ENCODE measurements at regions not wholly inside any gene's neighbourhood (a gene's known extent, or its start where the extent isn't known, plus 50 kb on each side); places are given as distances from the start of the nearest gene placed in this dataset.

GRCh38 chr11:45470151-45470793 lies 184.1 kb upstream of the SYT13 start:
- no peak for DNase-seq

GRCh38 chr11:45468267-45468856 lies 182.2 kb upstream of the SYT13 start:
- DNase-seq = no peak

GRCh38 chr11:45463541-45463940 lies 177.4 kb upstream of the SYT13 start:
- DNase-seq = no peak

- no peak for DNase-seq
Observed at GRCh38 chr11:45461514-45461913, 175.4 kb upstream of the SYT13 start.

GRCh38 chr11:45459491-45459890 lies 173.3 kb upstream of the SYT13 start:
- no peak for DNase-seq

- no peak for DNase-seq
Observed at GRCh38 chr11:45458269-45458668, 172.1 kb upstream of the SYT13 start.

GRCh38 chr11:45457649-45458048 lies 171.5 kb upstream of the SYT13 start:
- no peak for DNase-seq

GRCh38 chr11:45456686-45457085 lies 170.5 kb upstream of the SYT13 start:
- no peak for DNase-seq

GRCh38 chr11:45455536-45455935 lies 169.4 kb upstream of the SYT13 start:
- no peak for DNase-seq

GRCh38 chr11:45454917-45455401 lies 168.8 kb upstream of the SYT13 start:
- no peak for DNase-seq

GRCh38 chr11:45453721-45454120 lies 167.6 kb upstream of the SYT13 start:
- no peak for DNase-seq

GRCh38 chr11:45451766-45452440 lies 165.8 kb upstream of the SYT13 start:
- no peak for DNase-seq

GRCh38 chr11:45450189-45450588 lies 164.0 kb upstream of the SYT13 start:
- no peak for DNase-seq

- DNase-seq = no peak
Observed at GRCh38 chr11:45449036-45449601, 163.0 kb upstream of the SYT13 start.

- no peak for DNase-seq
Observed at GRCh38 chr11:45448561-45448960, 162.4 kb upstream of the SYT13 start.

- no peak for DNase-seq
Observed at GRCh38 chr11:45446998-45447397, 160.9 kb upstream of the SYT13 start.

GRCh38 chr11:45446434-45446833 lies 160.3 kb upstream of the SYT13 start:
- DNase-seq = no peak

GRCh38 chr11:45444796-45445195 lies 158.7 kb upstream of the SYT13 start:
- no peak for DNase-seq

- DNase-seq = no peak
Observed at GRCh38 chr11:45440111-45440510, 154.0 kb upstream of the SYT13 start.

GRCh38 chr11:45436966-45437365 lies 150.8 kb upstream of the SYT13 start:
- DNase-seq = no peak

GRCh38 chr11:45436118-45436517 lies 150.0 kb upstream of the SYT13 start:
- DNase-seq = no peak

GRCh38 chr11:45435706-45436105 lies 149.6 kb upstream of the SYT13 start:
- DNase-seq = no peak

- DNase-seq = no peak
Observed at GRCh38 chr11:45432910-45433309, 146.8 kb upstream of the SYT13 start.

- DNase-seq = no peak
Observed at GRCh38 chr11:45432100-45432499, 146.0 kb upstream of the SYT13 start.

Data from NCI-H146 (cell line).